ENCODE measurements at regions not wholly inside any gene's neighbourhood (a gene's known extent, or its start where the extent isn't known, plus 50 kb on each side); places are given as distances from the start of the nearest gene placed in this dataset.

- H4K5ac ChIP-seq (ENCODE audit: insufficient read length, low read depth, low read length): no peak overlapping the region
- H3K18ac ChIP-seq (ENCODE audit: extremely low read depth, low read length): no peak overlapping the region
- H2BK20ac ChIP-seq (ENCODE audit: low read length): no peak overlapping the region
- H2BK15ac ChIP-seq (ENCODE audit: low read length): no peak overlapping the region
- H4K8ac ChIP-seq (ENCODE audit: extremely low read depth, insufficient read depth, low read length): no peak overlapping the region
- 92% methylated on average over 1 of the region's 1 CpG; no CpG with 5 or more reads in 1 of the 2 experiments for WGBS, 2 experiments (ENCODE audit: extremely low coverage in 1 of 2, insufficient coverage in 1 of 2, insufficient read length in 1 of 2, insufficient replicate concordance in 2 of 2, low coverage in 1 of 2, low lambda C conversion rate in 2 of 2, missing lambda C conversion rate in 1 of 2)
- H2BK5ac ChIP-seq (ENCODE audit: low read depth, low read length): no peak overlapping the region
- no peak overlapping the region for H3K9ac ChIP-seq (replicated peaks in 1 of 4; ENCODE audit: extremely low read depth in 1 of 4, low read depth in 3 of 4, low read length in 3 of 4)
- H3K79me1 ChIP-seq (ENCODE audit: low read depth, low read length): no peaks in the 10 kb centered on the region
- no peak overlapping the region for H3K14ac ChIP-seq (ENCODE audit: insufficient read length)
- ChIA-PET POLR2A (ENCODE audit: partially characterized antibody) (no interaction called here), CTCF (ENCODE audit: partially characterized antibody) (no interaction called here)
- H2AFZ ChIP-seq (ENCODE audit: low read length): no peak overlapping the region
- H3K4me1 ChIP-seq (replicated peaks in 1 of 4; ENCODE audit: control insufficient read depth in 3 of 4, insufficient read depth in 4 of 4, low read length in 3 of 4): no peaks in the 10 kb centered on the region
- no peaks in the 10 kb centered on the region for H3K23me2 ChIP-seq (ENCODE audit: low read depth, low read length)
- H4K91ac ChIP-seq (replicated peaks; ENCODE audit: insufficient read length, low read length): no peak overlapping the region
- TF ChIP-seq BRCA1 (IDR thresholded peaks at IDR 0.05; ENCODE audit: low read depth, low read length) (no peak), CHD1 (IDR thresholded peaks at IDR 0.05; ENCODE audit: low read depth, low read length) (no peak)
- no peak overlapping the region for H3K23ac ChIP-seq (ENCODE audit: insufficient read length)
- H3K4ac ChIP-seq (replicated peaks; ENCODE audit: insufficient read length, low read depth, low read length): no peak overlapping the region
- no peak overlapping the region for H3K56ac ChIP-seq (replicated peaks; ENCODE audit: insufficient read length, low read depth, low read length)
- no peaks in the 10 kb centered on the region for H3K79me2 ChIP-seq (ENCODE audit: control insufficient read depth in 1 of 2, insufficient read depth in 2 of 2, low read length in 2 of 2)
- H2BK12ac ChIP-seq (ENCODE audit: low read depth, low read length): no peak overlapping the region
- no peak overlapping the region for H3K4me2 ChIP-seq (ENCODE audit: insufficient read depth in 1 of 2, low read depth in 2 of 2, low read length in 2 of 2)
- H4K20me1 ChIP-seq (replicated peaks in 1 of 2; ENCODE audit: control insufficient read depth in 1 of 2, insufficient read depth in 2 of 2, low read length in 2 of 2): no peaks in the 10 kb centered on the region
- H3K9me3 ChIP-seq (ENCODE audit: insufficient read depth in 2 of 2, low read depth in 1 of 2, low read length in 1 of 2): no peaks in the 10 kb centered on the region
- H3K27me3 ChIP-seq (replicated peaks in 1 of 4; ENCODE audit: control insufficient read depth in 3 of 4, extremely low read depth in 1 of 4, insufficient read depth in 3 of 4, low read length in 3 of 4): no peaks in the 10 kb centered on the region
- H2BK120ac ChIP-seq (replicated peaks; ENCODE audit: low read depth, low read length): no peak overlapping the region
- no peak overlapping the region for H2AK5ac ChIP-seq (ENCODE audit: low read depth, low read length)
- FAIRE-seq (no peak), DNase-seq (ENCODE audit: low read depth in 1 of 2, low spot score in 2 of 2) (no peak)
- no peak overlapping the region for H3K27ac ChIP-seq (ENCODE audit: low read depth, low read length)
- H3K4me3 ChIP-seq (ENCODE audit: extremely low read depth in 1 of 4, insufficient read depth in 2 of 4, low read depth in 3 of 4, low read length in 4 of 4): no peak overlapping the region
- no peaks in the 10 kb centered on the region for H3K36me3 ChIP-seq (ENCODE audit: control insufficient read depth in 2 of 4, insufficient read depth in 4 of 4, low read length in 3 of 4)
Observed at GRCh38 chr14:51310505-51310944, 70.5 kb downstream of the TMX1 start.

Measured in H1 (cell line).